Inflammatory macrophage treated with lipopolysaccharide for 1 hour (primary cell): ENCODE measurements at regions not wholly inside any gene's neighbourhood (a gene's known extent, or its start where the extent isn't known, plus 50 kb on each side); places are given as distances from the start of the nearest gene placed in this dataset.
A peak's percentile ranks its signal among the peaks of the same experiment; 100 is the strongest.

ENCODE experiments used
- DNase-seq, 2 donors: peaks; one replicate each; pipeline ENCODE4 v3.0.0-alpha.2; 2020 to 2022

DNA sequence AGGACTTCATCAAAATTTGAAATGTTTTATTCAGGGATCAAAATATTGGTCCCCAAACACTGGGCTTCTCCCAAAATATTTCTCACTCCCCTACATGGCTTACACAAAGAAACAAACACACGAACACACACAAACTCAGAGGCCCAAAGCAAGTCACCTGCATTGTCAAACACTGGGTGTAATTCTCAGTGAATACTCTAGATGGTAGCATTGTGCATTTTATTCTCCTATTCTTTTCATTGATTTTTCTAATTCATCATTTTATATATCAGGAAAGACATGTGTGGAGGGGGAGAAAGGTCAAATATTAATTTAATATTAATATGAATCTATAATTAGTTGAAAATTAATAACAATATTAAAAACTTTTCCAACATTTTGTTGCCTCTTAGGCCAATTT is 72.3 kb upstream of the TNMD start:
- peak; percentile 0 to 25 for DNase-seq

DNA sequence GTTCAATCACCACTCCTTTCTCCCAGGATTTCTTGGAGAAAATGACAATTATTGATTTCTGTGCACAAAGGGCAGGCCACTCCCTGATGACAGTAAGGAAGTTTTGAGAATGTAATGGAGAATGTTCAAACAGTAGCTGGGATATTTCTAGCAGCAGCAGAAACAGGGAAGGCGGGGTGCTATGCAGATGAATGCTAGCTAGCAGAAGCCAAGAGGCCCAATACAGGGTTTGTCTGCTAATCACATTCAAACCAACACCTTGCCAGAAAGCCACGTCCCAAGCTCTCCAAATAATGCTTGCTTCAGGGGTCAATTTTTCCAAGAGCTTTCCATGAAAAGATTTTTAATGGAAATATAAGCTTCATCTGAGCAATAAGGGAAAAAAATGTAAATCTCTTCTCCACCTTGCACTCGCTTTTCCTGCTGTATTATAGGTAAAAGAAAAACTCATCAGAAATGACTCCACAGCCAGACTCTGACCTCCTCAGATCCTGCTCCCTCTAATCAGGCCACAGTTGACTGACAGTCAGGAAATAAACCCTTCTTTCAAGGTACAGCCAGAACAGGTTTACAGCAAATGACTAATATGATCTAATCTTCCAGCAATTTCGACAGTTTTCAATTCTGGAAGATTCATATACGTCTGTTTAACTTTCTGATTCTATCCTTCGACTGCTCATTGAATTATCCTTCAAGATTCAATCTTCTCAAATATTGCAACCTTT is 84.7 kb upstream of the PCDH19 start:
- DNase-seq, result no peak

DNA sequence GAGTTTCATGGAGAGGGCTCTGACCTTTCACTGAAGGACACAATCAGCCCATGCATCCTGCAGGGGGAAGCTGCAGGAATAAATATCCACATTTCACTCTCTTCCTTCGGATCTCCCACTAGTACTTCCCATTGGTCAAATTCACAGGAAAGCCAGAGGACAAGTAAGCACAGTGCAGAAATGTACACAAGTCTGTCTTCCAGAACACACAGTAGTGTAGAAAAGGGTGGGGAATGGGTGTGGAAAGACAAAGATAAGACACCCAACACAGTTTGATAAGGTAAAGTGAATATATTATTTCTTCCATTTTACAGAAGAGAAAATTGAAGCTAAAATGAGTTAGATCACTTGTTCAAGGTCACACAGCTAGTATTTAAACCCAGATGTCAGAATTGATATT is 81.1 kb upstream of the PCDH19 start:
- no peak for DNase-seq

DNA sequence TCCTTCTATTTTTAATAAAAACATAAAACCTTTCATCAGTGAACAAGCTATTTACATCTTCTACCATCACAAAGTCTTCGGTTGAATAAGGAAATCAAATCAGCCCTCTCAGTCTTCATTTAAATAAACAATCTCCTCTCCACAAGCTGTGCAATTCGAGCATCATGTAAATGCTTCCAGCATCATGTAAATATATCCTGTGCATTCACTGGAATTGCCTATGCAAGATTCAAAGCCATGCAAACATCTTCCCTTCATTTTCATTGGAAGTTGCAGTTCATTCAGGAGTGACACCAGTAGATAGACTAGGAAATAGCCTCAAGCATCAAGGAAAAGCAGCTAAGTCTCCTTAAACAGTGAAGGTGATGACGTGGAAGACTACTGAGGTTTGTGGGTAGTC is 77.7 kb upstream of the PCDH19 start:
- no peak for DNase-seq

DNA sequence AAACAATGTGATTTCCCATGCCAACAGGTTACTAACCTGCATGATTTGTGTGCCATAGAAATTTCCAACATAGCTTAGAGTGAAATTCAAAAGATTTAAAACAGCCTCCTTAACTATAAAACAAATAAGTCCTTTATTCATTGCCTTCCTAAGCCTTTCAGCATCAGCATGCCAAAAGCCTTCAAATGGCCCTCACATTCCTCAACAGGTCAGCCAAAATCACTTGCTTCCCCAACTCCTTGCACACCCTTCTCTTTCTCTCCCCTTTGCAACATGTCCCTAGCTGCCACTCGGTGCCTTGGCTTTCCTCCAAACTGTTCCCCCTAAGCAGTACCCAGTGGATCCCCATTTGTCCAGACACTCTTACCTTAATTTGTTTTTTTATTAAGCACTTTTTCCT is 74.9 kb upstream of the PCDH19 start:
- no peak for DNase-seq

DNA sequence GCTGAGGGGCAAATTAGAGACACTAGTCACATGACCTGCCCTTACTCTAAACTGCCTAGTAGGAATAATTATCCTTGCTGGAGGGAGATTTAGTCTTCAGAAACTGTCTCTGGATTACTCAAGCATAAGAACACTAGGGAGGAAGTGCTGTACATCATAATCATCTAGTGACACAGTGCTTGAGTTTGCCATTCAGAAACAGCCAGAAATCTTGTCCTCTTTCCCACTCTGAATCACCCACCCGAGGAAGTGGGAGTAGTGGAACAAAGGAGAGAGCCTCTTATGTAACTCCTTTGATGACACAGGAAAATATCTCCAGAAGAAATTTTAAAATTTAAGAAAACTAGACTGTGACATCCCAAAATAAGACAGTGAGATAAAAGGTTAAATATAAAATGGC is 69.3 kb upstream of the PCDH19 start:
- no peak for DNase-seq

DNA sequence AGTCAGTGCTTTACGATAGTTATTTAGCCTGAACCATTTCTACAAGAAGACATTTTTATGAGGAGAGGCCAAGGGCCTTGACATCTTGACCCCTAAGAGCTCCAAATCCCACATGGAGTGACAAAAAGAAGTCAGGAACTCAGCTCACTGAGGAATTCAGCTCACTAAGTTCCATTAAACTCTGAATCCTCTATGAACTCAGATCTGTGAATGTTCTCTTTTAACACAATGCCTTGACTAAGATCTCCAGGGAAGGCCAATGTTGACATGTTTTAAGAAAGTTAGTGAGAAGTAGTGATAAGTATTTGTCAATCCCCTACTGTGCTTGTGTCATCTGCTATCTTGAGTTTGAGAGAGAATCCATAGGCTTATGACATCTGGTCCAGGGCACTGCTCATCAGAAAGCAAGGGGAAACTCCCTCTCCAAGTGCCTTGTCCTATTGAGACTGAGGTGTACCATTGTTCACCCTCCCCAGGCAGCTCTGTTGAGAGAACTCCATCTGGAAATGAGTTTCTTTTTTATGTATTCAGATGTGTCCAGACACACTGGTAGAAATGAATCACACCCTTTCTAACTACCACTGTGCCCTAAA is 68.7 kb upstream of the PCDH19 start:
- no peak for DNase-seq

DNA sequence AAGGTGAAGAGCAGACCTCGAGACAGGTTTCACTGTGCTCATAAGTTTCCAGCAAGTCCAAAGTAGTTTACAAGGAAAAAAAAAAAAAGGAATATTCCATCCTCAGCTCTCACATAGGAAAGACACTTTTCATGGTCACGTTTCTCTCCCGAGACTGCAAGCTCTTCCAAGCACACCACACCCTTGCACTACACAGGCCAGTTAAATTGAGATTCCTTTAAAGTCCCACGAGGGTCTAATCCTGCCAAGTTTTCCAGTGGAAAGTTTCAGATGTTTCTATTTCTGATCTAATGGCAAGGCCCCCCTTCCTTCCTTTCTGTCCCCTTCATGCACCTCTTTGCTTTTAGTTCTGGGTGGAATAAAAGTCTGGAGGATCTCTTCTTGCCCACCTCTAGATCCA is 67.9 kb upstream of the PCDH19 start:
- no peak for DNase-seq

DNA sequence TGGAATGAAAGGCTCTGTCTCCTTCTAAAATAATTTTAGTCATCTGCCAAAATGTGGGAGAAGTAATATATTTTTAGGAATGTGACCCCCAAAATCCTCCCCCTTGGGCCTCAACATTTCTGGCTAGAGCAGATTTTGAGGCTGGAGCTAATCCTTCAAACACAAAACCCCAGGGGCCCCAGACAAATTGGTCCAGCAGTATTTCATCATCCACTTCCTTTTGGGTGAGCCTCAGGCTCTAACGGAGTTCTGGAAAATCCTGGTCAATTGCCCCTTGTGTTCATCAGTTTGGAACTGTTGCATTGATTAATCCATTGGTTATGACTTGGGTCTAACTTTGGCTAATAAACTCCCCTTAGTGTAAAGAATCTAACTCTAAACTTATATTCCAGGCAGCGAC is 67.4 kb upstream of the PCDH19 start:
- no peak for DNase-seq
